T47D (cell line): ENCODE measurements at regions not wholly inside any gene's neighbourhood (a gene's known extent, or its start where the extent isn't known, plus 50 kb on each side); places are given as distances from the start of the nearest gene placed in this dataset.

Source experiments
- DNase-seq, 2 experiments: peaks; one replicate each; pipeline versions ENCODE4 v3.0.0 to v3.0.0-alpha.2; 2011 to 2012; ENCODE audit warnings: low read depth in 1 of 2, low spot score in 1 of 2
- JUND ChIP-seq: IDR thresholded peaks from 2 replicates; pipeline ENCODE4 v1.6.1; 2012; ENCODE audit warnings: low read depth
- in situ Hi-C: cut with HindIII; loops from 2 replicates; pipeline ENCODE4 v1.10.0; 2016; ENCODE audit warnings: low sequenced_read_pairs, low pct_unique_long_range_greater_than_20kb

- DNase-seq = no peak
- in situ Hi-C loops = no loop called here
- TF ChIP-seq JUND = no peak
Measured at GRCh38 chr3:5295191-5295690, 107.7 kb downstream of the EDEM1 start.

DNA sequence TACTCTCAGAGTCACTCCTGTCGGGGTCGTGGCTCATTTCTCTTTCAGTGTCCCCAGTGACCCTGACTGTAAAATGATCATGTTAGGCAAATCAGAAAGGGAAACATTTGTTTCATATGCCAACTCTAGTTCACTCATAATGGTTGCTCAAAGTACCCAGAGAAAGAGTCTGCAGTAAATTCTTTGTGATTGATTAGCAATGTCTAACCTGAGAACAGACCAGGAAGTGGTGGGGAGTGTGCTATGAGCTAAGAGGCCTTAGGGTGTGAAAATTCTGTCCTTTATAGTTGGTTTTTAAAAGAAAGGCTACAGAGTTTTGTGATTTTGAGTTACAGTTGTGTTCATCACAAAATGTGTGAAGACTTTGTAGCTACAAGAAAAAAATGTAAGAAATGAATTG lies 108.9 kb downstream of the EDEM1 start:
- DNase-seq = no peak
- in situ Hi-C loops = no loop called here
- no peak for TF ChIP-seq JUND

- in situ Hi-C loops = no loop called here
- TF ChIP-seq JUND = no peak
Measured at GRCh38 chr3:5297895-5298294, 110.4 kb downstream of the EDEM1 start.

GRCh38 chr3:5298453-5298852 lies 110.9 kb downstream of the EDEM1 start:
- in situ Hi-C loops = no loop called here
- TF ChIP-seq JUND = no peak
- DNase-seq = no peak

More at GRCh38 chr3:5297895-5298294, 110.4 kb downstream of the EDEM1 start:
- DNase-seq = no peak

DNA sequence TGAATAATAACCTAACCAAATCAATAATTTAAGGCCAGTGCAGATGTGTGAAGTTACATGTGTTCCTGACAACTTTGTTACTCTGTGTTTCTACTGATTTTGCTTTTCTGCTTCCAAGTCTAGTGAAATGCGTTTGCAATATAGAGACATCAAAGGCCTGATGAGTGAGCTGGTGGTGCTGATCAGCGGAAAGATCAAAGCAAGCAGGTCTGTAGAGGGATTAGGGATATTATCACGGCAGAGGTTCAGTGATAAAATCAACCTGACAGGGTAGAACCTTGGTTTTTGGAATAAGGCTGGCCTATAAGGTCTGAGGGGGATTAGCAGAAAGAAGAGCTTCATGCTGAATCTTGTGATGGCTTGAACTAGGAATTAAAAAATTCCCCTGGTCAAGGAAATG lies 111.7 kb downstream of the EDEM1 start:
- in situ Hi-C loops = no loop called here

GRCh38 chr3:5300638-5301037 lies 113.1 kb downstream of the EDEM1 start:
- DNase-seq = no peak
- no peak for TF ChIP-seq JUND
- in situ Hi-C loops = no loop called here

More for the DNA sequence above, 111.7 kb downstream of the EDEM1 start:
- DNase-seq = no peak
- no peak for TF ChIP-seq JUND

DNA sequence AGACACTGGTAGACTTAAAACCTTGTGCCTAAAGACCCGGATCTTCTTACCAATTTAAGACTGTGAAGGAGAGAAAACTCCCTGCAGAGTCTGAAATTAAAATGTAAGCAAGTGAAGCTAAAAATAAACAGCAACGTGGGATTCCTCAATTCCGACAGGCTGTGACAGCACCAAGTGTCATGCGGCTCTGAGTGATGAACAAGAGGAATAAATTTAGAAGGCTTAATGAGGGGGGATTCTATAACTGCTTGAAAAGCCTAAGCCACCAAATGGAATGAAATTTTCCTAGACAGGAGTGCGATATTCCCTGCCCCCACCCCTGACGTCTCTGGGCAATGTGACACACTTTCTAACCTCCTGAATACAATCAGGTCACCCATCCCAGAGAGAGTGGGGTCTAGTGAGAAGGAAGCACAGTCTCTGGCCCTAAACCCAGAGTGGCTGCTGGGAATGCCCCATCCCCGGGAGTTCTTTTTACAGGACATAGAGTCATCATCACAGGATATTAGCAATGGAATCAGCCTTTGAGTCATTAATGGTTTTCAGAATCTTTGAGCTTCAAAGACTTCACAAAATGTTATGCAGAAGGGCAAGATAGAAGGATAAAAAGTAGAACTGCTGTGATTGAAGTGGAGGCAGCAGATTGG lies 114.3 kb downstream of the EDEM1 start:
- no peak for DNase-seq
- TF ChIP-seq JUND = no peak
- in situ Hi-C loops = no loop called here

DNA sequence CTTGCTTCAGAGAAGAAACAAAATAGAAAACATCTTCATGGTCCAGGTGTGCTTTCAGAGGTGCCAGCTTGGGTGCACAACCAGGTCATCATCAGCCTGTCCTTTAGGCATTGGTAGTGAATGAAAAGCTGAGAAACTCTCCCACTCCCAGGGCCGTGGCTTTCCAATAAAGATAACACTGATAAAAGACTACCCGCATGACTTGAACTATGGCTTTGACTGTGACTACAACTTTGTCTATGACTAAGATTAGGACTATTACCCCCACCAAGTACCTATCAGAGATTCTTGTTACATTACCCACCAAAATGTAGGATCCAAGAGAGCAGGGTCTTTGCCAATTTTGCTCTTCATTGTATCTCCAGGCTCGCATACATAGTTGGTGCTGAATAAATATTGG lies 115.2 kb downstream of the EDEM1 start:
- TF ChIP-seq JUND = no peak
- in situ Hi-C loops = no loop called here
- DNase-seq = no peak

DNA sequence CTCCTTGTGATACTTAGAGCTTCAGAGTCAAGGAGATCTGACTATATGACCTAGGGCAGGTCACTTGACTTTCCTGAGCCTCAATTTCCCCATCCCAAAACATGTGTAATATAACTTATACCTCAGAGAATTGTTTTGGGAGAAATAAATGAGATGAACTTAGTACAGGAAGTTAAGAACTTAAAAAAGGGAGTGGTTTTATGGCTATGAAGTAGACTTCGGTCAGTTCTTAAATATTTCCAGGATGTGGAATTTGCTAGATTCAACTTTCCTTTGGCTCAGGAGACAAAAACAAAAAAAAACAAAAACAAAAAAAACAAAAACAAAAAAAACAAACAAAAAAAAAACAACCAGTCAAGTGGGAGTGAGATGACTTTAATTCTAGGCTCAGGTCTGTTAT lies 116.7 kb downstream of the EDEM1 start:
- in situ Hi-C loops = no loop called here
- TF ChIP-seq JUND = no peak
- DNase-seq = no peak

DNA sequence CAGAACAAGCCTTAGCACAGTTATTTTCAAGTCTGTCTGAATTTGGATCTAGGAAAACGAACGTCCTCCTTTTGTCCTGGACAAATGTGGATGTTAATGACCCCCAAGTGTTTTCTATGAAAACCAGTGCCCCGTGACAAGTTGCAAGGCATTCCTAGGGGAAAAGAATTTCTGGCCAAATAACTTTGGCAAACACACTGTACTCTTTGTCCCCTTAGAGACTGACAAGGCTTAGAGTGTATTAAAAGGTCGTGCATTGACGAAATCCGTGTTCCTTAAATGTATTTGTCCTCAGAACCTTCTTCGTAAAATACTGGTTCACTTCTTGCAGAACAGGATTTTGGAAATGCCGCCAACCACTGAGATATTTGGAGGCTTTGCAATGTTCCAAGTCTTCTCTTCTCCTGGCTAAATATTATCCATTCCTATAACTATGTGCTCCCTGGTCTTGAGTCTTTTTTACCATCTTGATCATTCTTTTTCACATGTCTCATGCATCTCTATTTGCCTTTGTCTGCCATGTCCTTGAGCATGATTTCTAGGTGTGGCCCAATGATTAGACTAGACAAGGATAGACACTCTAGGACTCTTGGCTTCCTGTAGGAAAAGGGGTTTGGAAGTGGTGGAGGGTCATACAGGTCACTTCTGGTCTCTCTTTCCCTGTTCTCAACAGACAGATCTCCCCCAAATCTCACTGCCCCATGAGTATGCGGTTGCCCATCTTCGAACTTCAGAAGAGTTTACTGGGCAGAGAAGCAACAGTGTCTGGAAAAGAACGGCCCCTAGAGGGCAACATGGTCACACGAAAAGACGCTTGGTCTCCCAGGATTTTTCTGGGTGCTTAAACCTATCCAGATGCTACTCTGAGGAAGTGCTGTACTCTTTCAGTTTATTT lies 117.5 kb downstream of the EDEM1 start:
- peak; percentile 43 to 79 for DNase-seq
- TF ChIP-seq JUND = no peak
- in situ Hi-C loops = no loop called here

- in situ Hi-C loops = no loop called here
- no peak for DNase-seq
- no peak for TF ChIP-seq JUND
Measured at GRCh38 chr3:5305684-5305989, 118.1 kb downstream of the EDEM1 start.

GRCh38 chr3:5309171-5309570 lies 121.7 kb downstream of the EDEM1 start:
- in situ Hi-C loops = no loop called here
- DNase-seq = peak in 1 of 2 experiments; percentile 20
- TF ChIP-seq JUND = no peak

DNA sequence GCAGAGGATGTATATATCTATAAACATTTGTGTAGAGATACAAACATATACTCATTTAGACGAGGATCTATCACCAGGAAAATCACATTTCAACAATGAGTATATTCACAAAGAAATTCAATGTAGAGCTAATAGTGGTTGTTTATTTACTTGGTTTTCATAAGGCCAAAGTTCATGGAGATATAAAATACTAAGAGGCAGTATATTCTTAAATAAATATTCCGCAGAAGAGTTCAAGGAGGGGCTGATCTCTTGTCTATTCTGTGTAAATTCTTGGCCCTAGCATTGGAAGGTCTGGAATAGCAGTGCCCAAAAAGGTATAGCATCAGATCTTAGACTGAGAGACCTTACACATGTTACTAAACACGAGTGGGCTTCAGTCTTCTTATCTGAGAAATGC lies 122.1 kb downstream of the EDEM1 start:
- in situ Hi-C loops = no loop called here
- 0 out of 2 replicates have a peak, but pooled peaks have one; percentile 3 for TF ChIP-seq JUND
- DNase-seq = no peak
